ENCODE measurements at regions not wholly inside any gene's neighbourhood (a gene's known extent, or its start where the extent isn't known, plus 50 kb on each side); places are given as distances from the start of the nearest gene placed in this dataset.

DNA sequence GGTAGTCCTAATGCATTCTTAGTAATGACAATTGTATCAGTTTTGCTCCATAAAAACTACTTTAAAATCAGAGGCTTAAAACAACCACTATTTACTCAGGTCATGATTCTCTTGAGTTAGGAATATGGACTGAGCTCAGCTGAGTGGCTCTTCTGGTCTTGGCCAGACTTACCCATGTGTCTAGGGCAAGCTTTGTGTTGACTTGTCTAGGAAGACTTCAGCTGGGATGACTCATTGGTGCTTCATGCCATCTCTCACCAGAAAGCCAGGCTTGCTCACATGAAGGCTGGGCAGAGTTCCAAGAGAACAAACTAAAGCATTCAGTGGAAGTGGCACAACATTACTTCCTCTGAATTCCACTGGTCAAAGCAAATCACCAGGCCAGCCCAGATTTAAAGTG lies 155.3 kb downstream of the DHX35 start:
- TF ChIP-seq, protein P1, sequence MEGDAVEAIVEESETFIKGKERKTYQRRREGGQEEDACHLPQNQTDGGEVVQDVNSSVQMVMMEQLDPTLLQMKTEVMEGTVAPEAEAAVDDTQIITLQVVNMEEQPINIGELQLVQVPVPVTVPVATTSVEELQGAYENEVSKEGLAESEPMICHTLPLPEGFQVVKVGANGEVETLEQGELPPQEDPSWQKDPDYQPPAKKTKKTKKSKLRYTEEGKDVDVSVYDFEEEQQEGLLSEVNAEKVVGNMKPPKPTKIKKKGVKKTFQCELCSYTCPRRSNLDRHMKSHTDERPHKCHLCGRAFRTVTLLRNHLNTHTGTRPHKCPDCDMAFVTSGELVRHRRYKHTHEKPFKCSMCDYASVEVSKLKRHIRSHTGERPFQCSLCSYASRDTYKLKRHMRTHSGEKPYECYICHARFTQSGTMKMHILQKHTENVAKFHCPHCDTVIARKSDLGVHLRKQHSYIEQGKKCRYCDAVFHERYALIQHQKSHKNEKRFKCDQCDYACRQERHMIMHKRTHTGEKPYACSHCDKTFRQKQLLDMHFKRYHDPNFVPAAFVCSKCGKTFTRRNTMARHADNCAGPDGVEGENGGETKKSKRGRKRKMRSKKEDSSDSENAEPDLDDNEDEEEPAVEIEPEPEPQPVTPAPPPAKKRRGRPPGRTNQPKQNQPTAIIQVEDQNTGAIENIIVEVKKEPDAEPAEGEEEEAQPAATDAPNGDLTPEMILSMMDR (IDR thresholded peaks at IDR 0.05) = no peak
- TF ChIP-seq TCF7 (CRISPR knock-in tag; IDR thresholded peaks at IDR 0.05; ENCODE audit: low read depth) = no peak
- TF ChIP-seq, protein P2, sequence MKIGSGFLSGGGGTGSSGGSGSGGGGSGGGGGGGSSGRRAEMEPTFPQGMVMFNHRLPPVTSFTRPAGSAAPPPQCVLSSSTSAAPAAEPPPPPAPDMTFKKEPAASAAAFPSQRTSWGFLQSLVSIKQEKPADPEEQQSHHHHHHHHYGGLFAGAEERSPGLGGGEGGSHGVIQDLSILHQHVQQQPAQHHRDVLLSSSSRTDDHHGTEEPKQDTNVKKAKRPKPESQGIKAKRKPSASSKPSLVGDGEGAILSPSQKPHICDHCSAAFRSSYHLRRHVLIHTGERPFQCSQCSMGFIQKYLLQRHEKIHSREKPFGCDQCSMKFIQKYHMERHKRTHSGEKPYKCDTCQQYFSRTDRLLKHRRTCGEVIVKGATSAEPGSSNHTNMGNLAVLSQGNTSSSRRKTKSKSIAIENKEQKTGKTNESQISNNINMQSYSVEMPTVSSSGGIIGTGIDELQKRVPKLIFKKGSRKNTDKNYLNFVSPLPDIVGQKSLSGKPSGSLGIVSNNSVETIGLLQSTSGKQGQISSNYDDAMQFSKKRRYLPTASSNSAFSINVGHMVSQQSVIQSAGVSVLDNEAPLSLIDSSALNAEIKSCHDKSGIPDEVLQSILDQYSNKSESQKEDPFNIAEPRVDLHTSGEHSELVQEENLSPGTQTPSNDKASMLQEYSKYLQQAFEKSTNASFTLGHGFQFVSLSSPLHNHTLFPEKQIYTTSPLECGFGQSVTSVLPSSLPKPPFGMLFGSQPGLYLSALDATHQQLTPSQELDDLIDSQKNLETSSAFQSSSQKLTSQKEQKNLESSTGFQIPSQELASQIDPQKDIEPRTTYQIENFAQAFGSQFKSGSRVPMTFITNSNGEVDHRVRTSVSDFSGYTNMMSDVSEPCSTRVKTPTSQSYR (CRISPR knock-in tag; IDR thresholded peaks at IDR 0.05) = no peak
- TF ChIP-seq, protein P3, sequence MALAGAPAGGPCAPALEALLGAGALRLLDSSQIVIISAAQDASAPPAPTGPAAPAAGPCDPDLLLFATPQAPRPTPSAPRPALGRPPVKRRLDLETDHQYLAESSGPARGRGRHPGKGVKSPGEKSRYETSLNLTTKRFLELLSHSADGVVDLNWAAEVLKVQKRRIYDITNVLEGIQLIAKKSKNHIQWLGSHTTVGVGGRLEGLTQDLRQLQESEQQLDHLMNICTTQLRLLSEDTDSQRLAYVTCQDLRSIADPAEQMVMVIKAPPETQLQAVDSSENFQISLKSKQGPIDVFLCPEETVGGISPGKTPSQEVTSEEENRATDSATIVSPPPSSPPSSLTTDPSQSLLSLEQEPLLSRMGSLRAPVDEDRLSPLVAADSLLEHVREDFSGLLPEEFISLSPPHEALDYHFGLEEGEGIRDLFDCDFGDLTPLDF (CRISPR knock-in tag; IDR thresholded peaks at IDR 0.05) = no peak
- no peak for TF ChIP-seq NFYB (CRISPR knock-in tag; conservative IDR thresholded peaks at IDR 0.05; ENCODE audit: low read depth)
- TF ChIP-seq, protein P4, sequence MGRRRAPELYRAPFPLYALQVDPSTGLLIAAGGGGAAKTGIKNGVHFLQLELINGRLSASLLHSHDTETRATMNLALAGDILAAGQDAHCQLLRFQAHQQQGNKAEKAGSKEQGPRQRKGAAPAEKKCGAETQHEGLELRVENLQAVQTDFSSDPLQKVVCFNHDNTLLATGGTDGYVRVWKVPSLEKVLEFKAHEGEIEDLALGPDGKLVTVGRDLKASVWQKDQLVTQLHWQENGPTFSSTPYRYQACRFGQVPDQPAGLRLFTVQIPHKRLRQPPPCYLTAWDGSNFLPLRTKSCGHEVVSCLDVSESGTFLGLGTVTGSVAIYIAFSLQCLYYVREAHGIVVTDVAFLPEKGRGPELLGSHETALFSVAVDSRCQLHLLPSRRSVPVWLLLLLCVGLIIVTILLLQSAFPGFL (CRISPR knock-in tag; IDR thresholded peaks at IDR 0.05; ENCODE audit: borderline replicate concordance) = no peak

All from WTC11 (cell line).